ENCODE measurements at regions not wholly inside any gene's neighbourhood (a gene's known extent, or its start where the extent isn't known, plus 50 kb on each side); places are given as distances from the start of the nearest gene placed in this dataset.

DNA sequence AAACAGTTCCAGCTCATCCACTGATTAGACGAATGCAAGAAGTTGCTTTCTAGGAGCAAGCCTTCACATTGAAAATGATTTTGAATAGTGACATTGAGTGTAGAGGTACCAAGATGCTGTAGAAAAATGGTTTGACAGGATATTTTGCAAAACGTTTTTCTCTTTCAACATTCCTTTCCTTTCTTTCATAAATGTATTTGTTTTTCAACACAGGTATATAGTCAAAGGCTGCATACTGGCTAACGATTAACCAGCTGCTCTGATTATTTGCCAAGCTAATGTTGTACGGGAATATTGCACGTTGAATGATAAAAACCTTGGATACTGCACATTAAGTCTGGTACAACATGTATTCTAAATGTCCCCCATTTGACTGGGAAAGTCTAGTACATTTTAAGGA lies 78.8 kb upstream of the TENT5A start:
- TF ChIP-seq, protein P1, sequence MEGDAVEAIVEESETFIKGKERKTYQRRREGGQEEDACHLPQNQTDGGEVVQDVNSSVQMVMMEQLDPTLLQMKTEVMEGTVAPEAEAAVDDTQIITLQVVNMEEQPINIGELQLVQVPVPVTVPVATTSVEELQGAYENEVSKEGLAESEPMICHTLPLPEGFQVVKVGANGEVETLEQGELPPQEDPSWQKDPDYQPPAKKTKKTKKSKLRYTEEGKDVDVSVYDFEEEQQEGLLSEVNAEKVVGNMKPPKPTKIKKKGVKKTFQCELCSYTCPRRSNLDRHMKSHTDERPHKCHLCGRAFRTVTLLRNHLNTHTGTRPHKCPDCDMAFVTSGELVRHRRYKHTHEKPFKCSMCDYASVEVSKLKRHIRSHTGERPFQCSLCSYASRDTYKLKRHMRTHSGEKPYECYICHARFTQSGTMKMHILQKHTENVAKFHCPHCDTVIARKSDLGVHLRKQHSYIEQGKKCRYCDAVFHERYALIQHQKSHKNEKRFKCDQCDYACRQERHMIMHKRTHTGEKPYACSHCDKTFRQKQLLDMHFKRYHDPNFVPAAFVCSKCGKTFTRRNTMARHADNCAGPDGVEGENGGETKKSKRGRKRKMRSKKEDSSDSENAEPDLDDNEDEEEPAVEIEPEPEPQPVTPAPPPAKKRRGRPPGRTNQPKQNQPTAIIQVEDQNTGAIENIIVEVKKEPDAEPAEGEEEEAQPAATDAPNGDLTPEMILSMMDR (conservative IDR thresholded peaks at IDR 0.05): no peak
- Histone ChIP-seq H2AFZ (ENCODE audit: low read length) (no peak overlapping the region), H2BK15ac (ENCODE audit: low read depth, low read length) (no peak overlapping the region)

More for the DNA sequence above, 78.8 kb upstream of the TENT5A start:
- Histone ChIP-seq H3K9ac (ENCODE audit: extremely low read depth, insufficient read length, low read length) (no peak overlapping the region), H2BK12ac (ENCODE audit: insufficient read length, low read depth, low read length) (no peak overlapping the region), H3K4me1 (ENCODE audit: insufficient read depth, low read length) (no peaks in the 10 kb centered on the region), H2BK5ac (ENCODE audit: insufficient read length, low read length) (no peak overlapping the region), H3K9me3 (ENCODE audit: control insufficient read depth, low read depth, low read length) (no peaks in the 10 kb centered on the region), H4K8ac (replicated peaks; ENCODE audit: insufficient read length, low read depth, low read length) (no peak overlapping the region), H2BK120ac (ENCODE audit: low read depth, low read length, poor library complexity, severe bottlenecking) (no peak overlapping the region), H3K18ac (ENCODE audit: insufficient read length, low read depth, low read length) (no peak overlapping the region), H3K27me3 (ENCODE audit: insufficient read depth, low read length) (no peaks in the 10 kb centered on the region), H2BK20ac (ENCODE audit: low read depth, low read length, poor library complexity, severe bottlenecking) (no peak overlapping the region), H3K4ac (ENCODE audit: low read depth, low read length) (no peak overlapping the region), H3K79me2 (ENCODE audit: insufficient read depth, low read length) (no peaks in the 10 kb centered on the region), H3K27ac (ENCODE audit: insufficient read length, low read depth, low read length) (no peak overlapping the region), H4K20me1 (ENCODE audit: control insufficient read depth, insufficient read depth, insufficient read length) (no peaks in the 10 kb centered on the region), H3T11ph (ENCODE audit: low read length) (no peak overlapping the region), H3K23me2 (ENCODE audit: insufficient read length, low read depth, low read length, poor library complexity, severe bottlenecking) (no peaks in the 10 kb centered on the region), H3K4me2 (ENCODE audit: insufficient read depth, insufficient read length, low read length) (no peak overlapping the region), H3K23ac (ENCODE audit: insufficient read length, low read depth, low read length) (no peak overlapping the region), H3K14ac (ENCODE audit: insufficient read depth, low read length) (no peak overlapping the region), H4K91ac (ENCODE audit: insufficient read length, low read depth, low read length) (no peak overlapping the region), H4K5ac (ENCODE audit: insufficient read length, low read depth, low read length) (no peak overlapping the region), H3K56ac (ENCODE audit: insufficient read length, low read depth, low read length) (no peak overlapping the region), H2AK5ac (ENCODE audit: insufficient read length, low read length) (no peak overlapping the region), H3K79me1 (ENCODE audit: insufficient read depth, low read depth, low read length, poor library complexity, severe bottlenecking) (no peaks in the 10 kb centered on the region)
- H3K27me3 Mint-ChIP-seq (ENCODE audit: low read depth): no peaks in the 10 kb centered on the region
- no peak overlapping the region for H3K4me3 Mint-ChIP-seq
- WGBS (ENCODE audit: extremely low coverage, insufficient read length, low lambda C conversion rate): no CpG with 5 or more reads among the region's 5 CpGs
- no peaks in the 10 kb centered on the region; a peak in 1 of 5 replicates for H3K9me3 Mint-ChIP-seq
- no peaks in the 10 kb centered on the region for H3K4me1 Mint-ChIP-seq
- H3K36me3 Mint-ChIP-seq (ENCODE audit: insufficient read depth in 1 of 3, low read depth in 3 of 3): no peaks in the 10 kb centered on the region
- DNase-seq: no peak
- no peak overlapping the region for H3K27ac Mint-ChIP-seq

Measured in H9 (cell line).